GM21737 (cell line): ENCODE measurements at regions not wholly inside any gene's neighbourhood (a gene's known extent, or its start where the extent isn't known, plus 50 kb on each side); places are given as distances from the start of the nearest gene placed in this dataset.
"Not testable (repeated sequence)": the region's sequence is repeated elsewhere in the genome, so short reads cannot be mapped to it uniquely, and the experiment has no call there.

Source experiments
- ATAC-seq: cut with Tn5 transposase; IDR thresholded peaks from one replicate; pipeline ENCODE4 v1.9.1; 2021; ENCODE audit warnings: mild to moderate bottlenecking, moderate library complexity; ENCODE audit not compliant: unreplicated experiment

- no peak for ATAC-seq
Observed at GRCh38 chr9:102767076-102767475, 228.1 kb upstream of the CYLC2 start.

DNA sequence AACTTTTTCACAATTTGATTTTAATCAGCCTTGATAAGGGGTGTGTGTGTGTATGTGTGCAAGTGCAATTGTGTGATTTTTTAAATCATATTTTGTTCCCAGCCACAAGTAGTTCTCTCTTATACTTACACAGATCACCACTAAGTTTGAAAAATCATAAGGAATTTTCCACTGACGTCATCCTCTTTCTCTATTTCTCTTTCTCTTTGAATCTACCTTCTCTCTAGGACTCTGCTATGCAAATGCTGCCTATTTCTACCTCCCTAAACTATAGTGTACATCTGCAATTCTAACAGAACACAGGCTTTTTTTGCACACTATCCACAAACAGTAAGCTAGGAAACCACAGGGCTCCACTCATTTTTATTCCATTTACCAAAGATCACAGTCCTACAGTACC, 254.6 kb upstream of the CYLC2 start:
- ATAC-seq = no peak

- ATAC-seq = no peak
Observed at GRCh38 chr9:102728946-102729345, 266.2 kb upstream of the CYLC2 start.

DNA sequence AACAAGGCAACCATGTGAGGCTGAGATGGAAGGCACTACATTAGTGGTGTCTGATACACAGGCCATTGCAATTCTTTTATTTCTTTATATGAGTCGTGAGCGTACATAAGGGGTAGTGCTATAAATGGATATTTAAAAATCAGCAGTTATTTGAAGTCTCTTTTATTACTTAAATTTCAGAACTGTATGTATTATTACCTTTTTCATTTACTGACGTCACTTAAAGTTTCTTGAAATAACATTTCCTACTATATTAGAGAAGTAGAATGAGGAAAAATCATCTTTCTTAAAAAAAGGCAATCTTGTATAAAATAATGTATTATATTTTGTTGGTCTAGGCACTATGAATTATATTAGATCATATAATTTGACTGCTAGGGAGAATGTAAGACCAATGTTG, 280.9 kb upstream of the CYLC2 start:
- no peak for ATAC-seq

DNA sequence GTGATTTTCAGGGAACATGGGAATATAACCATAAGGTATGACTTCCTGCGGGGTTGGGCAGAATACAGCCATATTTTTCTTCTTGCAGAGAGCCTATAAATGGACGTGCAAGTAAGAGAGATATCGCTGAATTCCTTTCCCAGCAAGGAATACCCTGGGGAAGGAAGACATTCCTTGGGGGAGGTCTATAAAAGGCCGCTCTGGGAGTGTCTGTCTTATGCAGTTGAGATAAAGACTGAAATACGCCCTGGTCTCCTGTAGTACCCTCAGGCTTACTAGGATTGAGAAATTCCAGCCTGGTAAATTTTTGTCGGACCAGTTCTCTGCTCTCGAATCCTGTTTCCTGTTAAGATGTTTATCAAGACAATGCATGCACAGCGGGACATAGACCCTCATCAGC, 282.2 kb upstream of the CYLC2 start:
- ATAC-seq = not testable (repeated sequence)

GRCh38 chr9:102700936-102701335, 294.2 kb upstream of the CYLC2 start:
- ATAC-seq = no peak

- ATAC-seq = no peak
Observed at GRCh38 chr9:102669220-102669619, 325.9 kb upstream of the CYLC2 start.

DNA sequence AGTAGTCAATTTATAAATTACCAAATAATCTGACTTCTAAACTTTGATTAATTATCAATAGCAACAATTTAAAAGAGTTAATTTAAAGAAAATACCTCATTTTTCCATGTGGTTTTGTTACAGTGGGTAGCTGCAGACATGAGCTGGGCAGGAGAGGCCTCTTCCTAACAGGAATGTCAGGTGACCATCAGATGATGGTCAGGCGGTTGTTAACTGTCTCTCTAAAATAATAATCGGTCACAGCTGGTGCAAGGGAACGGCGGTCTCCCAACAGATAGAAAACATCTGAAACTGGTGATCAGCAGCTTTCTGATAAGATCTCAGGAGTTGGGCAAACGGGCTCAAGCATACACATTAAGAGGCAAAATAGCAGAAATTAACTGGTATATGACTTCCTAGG, 342.7 kb upstream of the CYLC2 start:
- ATAC-seq = no peak

GRCh38 chr9:102650896-102651295, 344.2 kb upstream of the CYLC2 start:
- no peak for ATAC-seq

GRCh38 chr9:102642651-102643050, 352.5 kb upstream of the CYLC2 start:
- ATAC-seq = no peak

DNA sequence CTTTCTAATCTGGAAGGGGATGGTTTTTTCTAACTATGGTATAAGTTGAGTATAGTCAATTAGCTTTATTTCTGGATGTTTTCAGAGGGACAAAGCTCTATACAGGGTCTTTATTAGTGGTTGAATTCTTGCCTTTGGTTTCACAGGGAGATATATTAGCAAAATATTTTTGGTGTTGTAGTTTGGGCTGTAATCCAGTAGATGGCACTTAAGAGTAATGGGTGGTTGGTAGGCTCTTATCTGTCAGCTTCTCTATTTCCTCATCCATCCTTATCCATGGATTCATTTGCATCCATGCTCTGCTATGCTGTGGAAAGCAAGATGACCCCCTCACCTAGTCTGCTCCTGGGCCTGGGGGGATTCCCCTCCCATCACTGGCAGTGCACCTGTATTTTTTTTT, 363.6 kb upstream of the CYLC2 start:
- ATAC-seq = no peak

DNA sequence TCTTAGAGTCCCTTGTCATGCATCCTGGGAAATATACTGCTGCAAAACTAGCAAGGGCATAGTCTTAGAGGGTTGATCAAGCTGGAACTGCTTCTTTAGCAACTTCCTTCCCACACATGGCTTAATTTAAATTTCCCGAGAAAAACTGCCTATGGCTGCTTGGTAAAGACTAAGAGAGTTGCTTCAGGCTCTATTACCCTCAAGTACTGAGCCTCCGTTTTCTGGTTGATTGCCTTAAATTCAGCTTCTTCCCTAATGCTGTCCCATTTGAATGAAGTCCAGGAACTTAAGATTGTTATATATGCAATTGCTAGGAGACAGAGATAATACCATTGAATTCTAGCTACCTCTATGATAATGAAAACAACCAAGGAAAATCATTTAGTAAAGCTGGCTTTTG, 385.7 kb upstream of the CYLC2 start:
- no peak for ATAC-seq

- ATAC-seq = not testable (repeated sequence)
Observed at GRCh38 chr9:102603198-102604195, 391.6 kb upstream of the CYLC2 start.

DNA sequence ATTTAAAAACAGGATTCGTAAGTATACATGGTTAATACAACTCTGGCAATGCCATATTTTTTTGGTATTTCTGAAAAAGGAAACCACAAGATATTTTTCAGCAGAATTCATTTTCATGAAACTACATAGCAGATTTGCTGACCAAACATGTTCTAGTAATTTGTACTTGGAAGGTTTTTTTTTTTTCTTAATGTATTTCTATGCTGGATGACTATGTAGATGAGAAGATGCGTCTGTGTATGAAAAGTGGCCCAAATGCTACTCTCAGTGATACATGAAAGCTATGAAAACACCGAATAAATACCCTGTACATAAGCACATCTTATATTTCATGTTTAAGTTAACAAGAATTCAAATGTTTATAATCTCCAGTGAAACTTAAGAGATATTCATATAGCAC, 400.9 kb upstream of the CYLC2 start:
- no peak for ATAC-seq

DNA sequence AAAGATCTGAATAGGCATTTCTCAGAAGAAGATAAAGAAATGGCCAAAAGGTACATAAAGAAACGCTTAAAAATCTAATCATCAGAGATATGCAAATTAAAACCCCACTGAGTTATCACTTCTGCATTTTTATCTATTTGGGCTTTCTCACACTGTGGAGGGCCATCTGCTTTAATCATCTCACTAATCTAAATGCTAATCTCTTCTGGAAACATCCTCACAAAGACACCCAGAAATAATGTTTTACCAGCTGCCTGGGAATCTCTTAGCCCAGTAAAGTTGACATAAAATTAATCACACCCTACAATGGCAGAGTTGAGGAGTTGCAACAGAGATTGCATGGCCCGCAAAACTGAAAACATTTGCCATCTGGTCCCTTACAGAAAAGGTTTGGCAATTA, 407.9 kb upstream of the CYLC2 start:
- no peak for ATAC-seq

- no peak for ATAC-seq
Observed at GRCh38 chr9:102569436-102569835, 425.7 kb upstream of the CYLC2 start.

DNA sequence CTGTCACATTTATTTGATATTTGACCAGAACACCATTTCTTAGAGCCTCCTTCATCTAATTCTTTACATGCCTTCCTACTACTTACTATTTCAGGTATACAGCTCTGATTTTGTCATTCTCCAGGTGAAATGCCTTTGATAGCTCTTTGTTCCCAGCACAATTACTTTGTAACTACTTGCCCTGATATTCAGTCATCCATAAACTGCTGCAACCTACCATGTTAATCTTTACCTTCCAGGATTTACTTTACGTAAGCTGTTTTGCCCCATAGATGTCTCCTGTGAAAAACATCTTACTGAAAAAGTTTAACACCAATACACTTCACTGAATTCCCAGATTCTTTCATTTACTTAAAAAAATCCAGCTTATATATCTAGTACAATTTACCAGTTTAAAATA, 443.8 kb upstream of the CYLC2 start:
- ATAC-seq = no peak

DNA sequence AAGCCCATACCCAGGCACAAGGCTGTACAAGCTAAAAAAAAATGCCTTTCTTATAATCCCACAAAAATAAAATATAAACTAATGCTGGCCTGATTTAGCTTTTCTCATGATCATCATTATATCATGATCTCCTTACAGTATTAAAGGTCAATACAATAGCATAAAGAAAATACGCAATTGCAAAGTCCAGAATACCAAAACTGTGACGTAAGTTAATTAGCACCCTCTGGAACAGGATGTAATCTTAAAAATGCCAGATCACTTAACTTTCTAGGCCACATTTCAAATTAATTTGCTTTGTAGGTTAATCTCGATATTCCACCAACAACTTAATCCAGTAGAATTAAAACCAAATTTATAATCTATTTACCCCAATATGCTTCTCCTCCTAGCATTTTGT, 444.2 kb upstream of the CYLC2 start:
- ATAC-seq = no peak

GRCh38 chr9:102550266-102550665, 444.9 kb upstream of the CYLC2 start:
- ATAC-seq = no peak

- no peak for ATAC-seq
Observed at GRCh38 chr9:102534031-102534430, 461.1 kb upstream of the CYLC2 start.

- no peak for ATAC-seq
Observed at GRCh38 chr9:102521097-102521755, 473.9 kb upstream of the CYLC2 start.

GRCh38 chr9:102519423-102519822, 475.7 kb upstream of the CYLC2 start:
- ATAC-seq = no peak
